ENCODE measurements at regions not wholly inside any gene's neighbourhood (a gene's known extent, or its start where the extent isn't known, plus 50 kb on each side); places are given as distances from the start of the nearest gene placed in this dataset.
"Not testable (repeated sequence)": the region's sequence is repeated elsewhere in the genome, so short reads cannot be mapped to it uniquely, and the experiment has no call there.

DNA sequence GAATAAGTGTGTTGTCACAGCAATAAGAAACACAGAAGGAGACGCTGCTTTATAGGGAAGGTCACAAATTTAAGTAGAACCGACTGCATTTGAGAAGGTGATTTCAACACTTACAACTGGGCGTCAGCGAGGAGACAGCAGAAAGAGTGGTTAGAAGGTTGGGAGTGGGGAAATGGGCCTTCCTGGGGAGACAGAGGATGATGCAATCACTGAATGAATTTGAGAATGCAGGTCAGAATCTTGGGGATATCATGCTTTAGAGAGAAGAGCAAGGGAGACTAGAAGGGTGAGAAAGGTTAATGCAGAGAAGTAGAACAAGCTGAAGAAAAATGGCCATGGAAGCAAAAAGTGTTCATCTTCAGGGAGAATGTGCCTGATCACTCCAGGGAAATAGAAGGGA lies 616.1 kb upstream of the FAM98A start:
- no peak overlapping the region for H3K4me2 ChIP-seq (ENCODE audit: low read length)
- no peak overlapping the region for H2BK120ac ChIP-seq (ENCODE audit: low read depth, low read length)
- no CpG with 5 or more reads among the region's 4 CpGs for WGBS (ENCODE audit: extremely low coverage, insufficient coverage, low lambda C conversion rate)
- H3K4me1 ChIP-seq (ENCODE audit: control insufficient read depth, low read depth, low read length), result no peaks in the 10 kb centered on the region
- H3K18ac ChIP-seq (ENCODE audit: low read length), result no peak overlapping the region
- no peak overlapping the region for H3K4ac ChIP-seq (ENCODE audit: low read depth, low read length)
- H4K8ac ChIP-seq (ENCODE audit: low read depth, low read length), result no peak overlapping the region
- DNase-seq, result no peak
- H2BK15ac ChIP-seq (replicated peaks; ENCODE audit: low read depth), result no peak overlapping the region
- H3K79me1 ChIP-seq (ENCODE audit: low read length), result no peaks in the 10 kb centered on the region
- H2AK5ac ChIP-seq (ENCODE audit: low read length), result no peak overlapping the region
- H4K5ac ChIP-seq (ENCODE audit: low read length), result no peak overlapping the region
- no peak overlapping the region for H3K27ac ChIP-seq (ENCODE audit: low read depth, low read length)
- no peaks in the 10 kb centered on the region for H3K79me2 ChIP-seq (ENCODE audit: control insufficient read depth, insufficient read depth, low read length)
- no peaks in the 10 kb centered on the region for H3K27me3 ChIP-seq (ENCODE audit: insufficient read depth, low read length, poor library complexity)
- H3K23ac ChIP-seq (ENCODE audit: low read length), result no peak overlapping the region
- no peak overlapping the region for H3K9ac ChIP-seq (ENCODE audit: low read length)
- H3K4me3 ChIP-seq (ENCODE audit: low read length), result no peak overlapping the region
- no peaks in the 10 kb centered on the region for H3K36me3 ChIP-seq (ENCODE audit: control insufficient read depth, insufficient read depth, low read length)
- H3K56ac ChIP-seq (ENCODE audit: low read length), result no peak overlapping the region
- no peak overlapping the region for H2BK5ac ChIP-seq (ENCODE audit: low read length)

DNA sequence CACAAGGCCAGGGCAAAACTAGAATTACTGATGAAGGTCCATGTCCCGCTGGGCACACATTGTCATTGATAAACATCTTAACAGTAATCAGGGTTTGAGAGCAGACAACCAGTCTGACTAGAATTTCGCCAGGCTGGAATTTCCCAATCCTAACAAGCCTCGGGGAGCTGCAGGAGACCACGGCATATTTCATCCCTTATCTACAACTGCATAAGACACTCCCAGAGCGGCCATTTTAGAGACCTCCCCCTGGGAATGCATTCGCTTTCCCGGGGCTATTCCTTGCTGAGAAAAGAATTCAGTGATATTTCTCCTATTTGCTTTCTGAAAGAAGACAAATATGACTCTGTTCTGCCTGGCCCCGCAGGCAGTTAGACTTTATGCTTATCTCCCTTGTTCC lies 611.3 kb upstream of the FAM98A start:
- peak; percentile 31 for DNase-seq
- H3K27ac ChIP-seq (ENCODE audit: low read depth, low read length); H3K79me2 ChIP-seq (ENCODE audit: control insufficient read depth, insufficient read depth, low read length); H2BK15ac ChIP-seq (replicated peaks; ENCODE audit: low read depth); H3K23ac ChIP-seq (ENCODE audit: low read length); H3K4me1 ChIP-seq (ENCODE audit: control insufficient read depth, low read depth, low read length); H3K79me1 ChIP-seq (ENCODE audit: low read length); H3K36me3 ChIP-seq (ENCODE audit: control insufficient read depth, insufficient read depth, low read length); H3K56ac ChIP-seq (ENCODE audit: low read length); H3K4ac ChIP-seq (ENCODE audit: low read depth, low read length); H3K4me3 ChIP-seq (ENCODE audit: low read length); H3K4me2 ChIP-seq (ENCODE audit: low read length); H4K8ac ChIP-seq (ENCODE audit: low read depth, low read length); H3K9ac ChIP-seq (ENCODE audit: low read length); H2BK120ac ChIP-seq (ENCODE audit: low read depth, low read length); H2AK5ac ChIP-seq (ENCODE audit: low read length); H3K18ac ChIP-seq (ENCODE audit: low read length); H3K27me3 ChIP-seq (ENCODE audit: insufficient read depth, low read length, poor library complexity); H2BK5ac ChIP-seq (ENCODE audit: low read length); H4K5ac ChIP-seq (ENCODE audit: low read length): not testable (repeated sequence)
- WGBS (ENCODE audit: extremely low coverage, insufficient coverage, low lambda C conversion rate), result no CpG with 5 or more reads among the region's 8 CpGs

DNA sequence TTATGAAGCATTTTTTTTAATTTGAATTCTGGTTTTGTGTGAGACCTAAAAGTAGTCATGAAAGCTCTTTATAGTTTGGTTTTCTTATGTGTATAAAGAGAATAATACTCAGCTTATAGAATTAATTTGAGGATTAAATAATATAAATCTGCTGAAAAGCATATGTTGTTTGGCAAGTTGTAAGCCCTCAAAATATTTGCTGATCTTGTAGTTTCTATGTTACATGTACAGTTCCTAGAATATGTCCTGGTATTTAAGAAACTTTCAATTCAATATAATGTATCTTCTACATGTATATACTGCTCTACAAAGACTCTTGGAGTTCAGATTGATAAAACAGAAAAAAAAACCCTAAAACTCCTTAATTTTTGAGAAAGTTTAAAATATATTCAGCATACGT lies 605.5 kb upstream of the FAM98A start:
- Histone ChIP-seq H3K27ac (ENCODE audit: low read depth, low read length) (no peak overlapping the region), H3K79me2 (ENCODE audit: control insufficient read depth, insufficient read depth, low read length) (no peaks in the 10 kb centered on the region), H2AK5ac (ENCODE audit: low read length) (no peak overlapping the region), H3K23ac (ENCODE audit: low read length) (no peak overlapping the region), H3K9ac (ENCODE audit: low read length) (no peak overlapping the region), H3K4me1 (ENCODE audit: control insufficient read depth, low read depth, low read length) (no peaks in the 10 kb centered on the region), H3K4me2 (ENCODE audit: low read length) (no peak overlapping the region), H2BK5ac (ENCODE audit: low read length) (no peak overlapping the region), H3K56ac (ENCODE audit: low read length) (no peak overlapping the region), H2BK120ac (ENCODE audit: low read depth, low read length) (no peak overlapping the region), H3K4ac (ENCODE audit: low read depth, low read length) (no peak overlapping the region), H3K79me1 (ENCODE audit: low read length) (no peaks in the 10 kb centered on the region), H2BK15ac (replicated peaks; ENCODE audit: low read depth) (no peak overlapping the region), H4K8ac (ENCODE audit: low read depth, low read length) (no peak overlapping the region), H4K5ac (ENCODE audit: low read length) (no peak overlapping the region), H3K27me3 (ENCODE audit: insufficient read depth, low read length, poor library complexity) (no peaks in the 10 kb centered on the region), H3K36me3 (ENCODE audit: control insufficient read depth, insufficient read depth, low read length) (no peaks in the 10 kb centered on the region), H3K4me3 (ENCODE audit: low read length) (no peak overlapping the region), H3K18ac (ENCODE audit: low read length) (no peak overlapping the region)
- DNase-seq, result no peak
- no CpG with 5 or more reads among the region's 1 CpG for WGBS (ENCODE audit: extremely low coverage, insufficient coverage, low lambda C conversion rate)

DNA sequence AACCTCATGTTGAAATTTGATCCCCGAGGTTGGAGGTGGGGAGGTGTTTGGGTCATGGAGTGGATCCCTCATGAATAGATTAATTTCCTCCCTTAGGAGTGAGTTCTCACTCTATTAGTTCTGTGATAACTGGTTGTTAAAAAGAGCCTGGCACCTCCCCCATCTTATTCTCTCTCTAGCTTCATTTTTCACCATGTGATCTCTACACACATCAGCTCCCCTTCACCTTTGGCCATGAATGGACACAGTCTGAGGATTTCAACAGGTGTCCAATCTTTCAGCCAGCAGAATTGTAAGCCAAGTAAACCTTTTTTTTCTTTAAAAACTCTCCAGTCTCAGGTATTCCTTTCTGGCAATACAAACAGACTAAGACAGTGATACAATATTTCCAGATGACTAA lies 602.0 kb upstream of the FAM98A start:
- Histone ChIP-seq H3K4me2 (ENCODE audit: low read length) (no peak overlapping the region), H4K5ac (ENCODE audit: low read length) (no peak overlapping the region), H2BK5ac (ENCODE audit: low read length) (no peak overlapping the region), H4K8ac (ENCODE audit: low read depth, low read length) (no peak overlapping the region), H3K4ac (ENCODE audit: low read depth, low read length) (no peak overlapping the region), H3K56ac (ENCODE audit: low read length) (no peak overlapping the region), H3K18ac (ENCODE audit: low read length) (no peak overlapping the region), H3K36me3 (ENCODE audit: control insufficient read depth, insufficient read depth, low read length) (no peaks in the 10 kb centered on the region), H2BK15ac (replicated peaks; ENCODE audit: low read depth) (no peak overlapping the region), H3K79me2 (ENCODE audit: control insufficient read depth, insufficient read depth, low read length) (no peaks in the 10 kb centered on the region), H3K9ac (ENCODE audit: low read length) (no peak overlapping the region), H3K27me3 (ENCODE audit: insufficient read depth, low read length, poor library complexity) (no peaks in the 10 kb centered on the region), H3K27ac (ENCODE audit: low read depth, low read length) (no peak overlapping the region), H3K23ac (ENCODE audit: low read length) (no peak overlapping the region), H3K4me3 (ENCODE audit: low read length) (no peak overlapping the region), H3K4me1 (ENCODE audit: control insufficient read depth, low read depth, low read length) (no peaks in the 10 kb centered on the region), H3K79me1 (ENCODE audit: low read length) (no peaks in the 10 kb centered on the region), H2BK120ac (ENCODE audit: low read depth, low read length) (no peak overlapping the region), H2AK5ac (ENCODE audit: low read length) (no peak overlapping the region)
- no CpG with 5 or more reads among the region's 1 CpG for WGBS (ENCODE audit: extremely low coverage, insufficient coverage, low lambda C conversion rate)
- DNase-seq, result no peak

DNA sequence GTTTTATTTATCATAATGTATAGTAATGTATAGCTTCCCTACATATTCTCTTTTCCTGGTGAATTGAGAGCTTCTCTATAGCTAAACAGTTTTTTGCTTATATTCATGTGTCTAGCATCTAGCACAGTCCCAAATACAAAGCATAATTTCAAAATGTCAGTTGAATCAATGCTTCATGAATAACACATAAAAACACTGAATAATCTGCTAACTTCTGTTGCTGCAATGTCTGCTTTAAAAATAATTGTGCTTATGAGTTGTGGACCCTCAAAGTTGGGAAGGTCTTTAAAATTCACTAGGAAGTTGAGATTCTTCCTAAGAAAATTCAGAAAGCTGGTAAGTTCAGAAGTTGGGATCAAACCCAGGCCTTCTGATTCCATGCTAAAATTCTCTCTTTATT lies 600.9 kb upstream of the FAM98A start:
- Histone ChIP-seq H3K27ac (ENCODE audit: low read depth, low read length) (no peak overlapping the region), H3K36me3 (ENCODE audit: control insufficient read depth, insufficient read depth, low read length) (no peaks in the 10 kb centered on the region), H3K4ac (ENCODE audit: low read depth, low read length) (no peak overlapping the region), H2BK120ac (ENCODE audit: low read depth, low read length) (no peak overlapping the region), H3K56ac (ENCODE audit: low read length) (no peak overlapping the region), H3K9ac (ENCODE audit: low read length) (no peak overlapping the region), H2AK5ac (ENCODE audit: low read length) (no peak overlapping the region), H3K4me3 (ENCODE audit: low read length) (no peak overlapping the region), H3K79me1 (ENCODE audit: low read length) (no peaks in the 10 kb centered on the region), H2BK15ac (replicated peaks; ENCODE audit: low read depth) (no peak overlapping the region), H3K18ac (ENCODE audit: low read length) (no peak overlapping the region), H3K79me2 (ENCODE audit: control insufficient read depth, insufficient read depth, low read length) (no peaks in the 10 kb centered on the region), H3K4me2 (ENCODE audit: low read length) (no peak overlapping the region), H2BK5ac (ENCODE audit: low read length) (no peak overlapping the region), H3K27me3 (ENCODE audit: insufficient read depth, low read length, poor library complexity) (no peaks in the 10 kb centered on the region), H4K8ac (ENCODE audit: low read depth, low read length) (no peak overlapping the region), H3K23ac (ENCODE audit: low read length) (no peak overlapping the region), H3K4me1 (ENCODE audit: control insufficient read depth, low read depth, low read length) (no peaks in the 10 kb centered on the region), H4K5ac (ENCODE audit: low read length) (no peak overlapping the region)
- no peak for DNase-seq

DNA sequence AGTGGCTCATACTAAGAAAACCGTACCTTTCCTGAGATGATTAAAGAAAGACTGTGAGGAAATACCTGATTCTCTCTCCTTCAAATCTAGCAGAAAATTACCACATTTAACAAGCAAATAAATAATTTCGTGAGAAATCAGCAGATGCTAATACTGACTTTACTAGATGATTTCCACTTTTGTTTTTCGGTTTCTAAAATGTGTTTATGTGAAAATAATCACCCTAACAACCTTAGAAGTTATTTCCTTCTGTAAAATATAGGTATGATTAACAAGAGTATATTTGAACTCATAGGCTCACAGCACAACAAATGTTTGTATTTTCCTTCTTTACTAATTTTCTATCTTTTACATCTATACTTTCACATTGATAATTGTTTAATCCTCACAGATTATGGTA lies 594.1 kb upstream of the FAM98A start:
- H3K4me3 ChIP-seq (ENCODE audit: low read length), result no peak overlapping the region
- H3K4me2 ChIP-seq (ENCODE audit: low read length), result no peak overlapping the region
- no CpG with 5 or more reads among the region's 3 CpGs for WGBS (ENCODE audit: extremely low coverage, insufficient coverage, low lambda C conversion rate)

More for the DNA sequence above, 594.1 kb upstream of the FAM98A start:
- Histone ChIP-seq H3K18ac (ENCODE audit: low read length) (no peak overlapping the region), H3K23ac (ENCODE audit: low read length) (no peak overlapping the region), H2BK120ac (ENCODE audit: low read depth, low read length) (no peak overlapping the region), H2BK5ac (ENCODE audit: low read length) (no peak overlapping the region), H3K56ac (ENCODE audit: low read length) (no peak overlapping the region), H3K27me3 (ENCODE audit: insufficient read depth, low read length, poor library complexity) (no peaks in the 10 kb centered on the region), H3K4me1 (ENCODE audit: control insufficient read depth, low read depth, low read length) (no peaks in the 10 kb centered on the region), H3K9ac (ENCODE audit: low read length) (no peak overlapping the region), H3K27ac (ENCODE audit: low read depth, low read length) (no peak overlapping the region), H2BK15ac (replicated peaks; ENCODE audit: low read depth) (no peak overlapping the region), H3K79me2 (ENCODE audit: control insufficient read depth, insufficient read depth, low read length) (no peaks in the 10 kb centered on the region), H3K4ac (ENCODE audit: low read depth, low read length) (no peak overlapping the region), H2AK5ac (ENCODE audit: low read length) (no peak overlapping the region), H4K5ac (ENCODE audit: low read length) (no peak overlapping the region), H3K36me3 (ENCODE audit: control insufficient read depth, insufficient read depth, low read length) (no peaks in the 10 kb centered on the region), H3K79me1 (ENCODE audit: low read length) (no peaks in the 10 kb centered on the region), H4K8ac (ENCODE audit: low read depth, low read length) (no peak overlapping the region)
- DNase-seq, result no peak
